ENCODE measurements at regions not wholly inside any gene's neighbourhood (a gene's known extent, or its start where the extent isn't known, plus 50 kb on each side); places are given as distances from the start of the nearest gene placed in this dataset.
"Not testable (repeated sequence)": the region's sequence is repeated elsewhere in the genome, so short reads cannot be mapped to it uniquely, and the experiment has no call there.

DNA sequence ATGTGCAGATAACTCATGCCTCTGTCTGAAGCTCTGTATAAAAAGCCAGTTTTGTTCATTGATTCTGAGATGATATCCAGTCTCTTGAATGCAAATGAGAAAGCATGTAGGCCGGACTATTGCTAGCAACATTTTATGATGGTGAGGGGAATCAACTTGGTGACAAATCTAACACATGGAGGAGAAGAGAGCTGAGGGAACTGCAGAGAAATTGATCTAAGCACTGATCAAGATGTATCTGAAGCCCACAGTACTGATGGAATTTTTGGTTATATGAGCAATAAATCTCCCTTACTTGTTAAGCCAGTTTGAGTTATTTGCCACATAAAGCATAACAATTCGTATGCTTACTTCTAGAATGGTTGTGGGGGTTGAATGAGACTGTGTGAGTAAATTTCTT, 295.6 kb upstream of the DDHD1 start:
- FAIRE-seq = no peak

DNA sequence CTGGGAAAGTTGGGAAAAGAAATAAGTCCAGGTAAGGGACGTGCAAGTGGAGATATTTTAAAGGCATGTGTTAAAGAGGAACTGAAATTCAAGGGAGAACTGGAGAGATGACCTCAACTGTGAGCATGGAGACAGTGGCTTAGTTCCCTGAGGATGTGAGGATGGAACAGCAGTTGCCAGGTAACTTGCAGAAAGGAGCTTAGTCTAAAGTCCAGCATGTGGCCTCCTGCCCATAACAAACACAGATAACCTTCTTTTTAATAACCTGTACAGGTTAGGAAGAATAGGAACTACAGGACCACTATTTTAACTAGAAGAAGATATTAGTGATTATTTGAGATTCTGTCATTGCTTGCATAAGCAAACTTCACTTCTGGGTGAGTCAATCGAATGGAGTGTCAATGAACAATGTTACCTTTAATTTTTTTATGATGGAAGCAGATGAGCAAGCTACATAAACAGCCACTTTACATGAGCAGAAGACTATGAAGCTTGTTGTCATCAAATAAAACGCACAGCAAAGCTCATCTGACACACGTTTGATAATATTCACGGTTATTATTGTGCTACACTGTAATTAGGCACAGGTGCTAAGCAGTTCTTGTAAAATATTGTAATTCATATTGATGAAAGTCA, 291.7 kb upstream of the DDHD1 start:
- FAIRE-seq = no peak

DNA sequence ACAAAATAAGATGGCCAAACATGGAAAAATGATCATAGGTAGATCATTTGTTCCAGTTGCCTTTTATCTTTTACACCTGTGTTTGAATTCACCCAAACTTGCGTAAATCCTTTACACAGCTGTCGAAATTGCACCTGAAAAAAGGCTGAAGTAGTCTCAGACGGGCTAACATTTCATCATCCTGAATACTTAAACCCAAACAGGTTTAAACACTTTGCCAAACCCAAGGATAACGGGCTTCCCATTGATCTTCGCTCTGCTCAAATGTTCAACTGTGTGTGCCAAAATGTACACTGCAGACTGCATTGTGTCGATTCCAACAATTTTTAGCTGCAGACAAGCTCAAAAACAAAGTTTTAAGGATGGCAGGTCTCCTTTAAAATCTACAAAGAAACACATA, 288.7 kb upstream of the DDHD1 start:
- no peak for FAIRE-seq

DNA sequence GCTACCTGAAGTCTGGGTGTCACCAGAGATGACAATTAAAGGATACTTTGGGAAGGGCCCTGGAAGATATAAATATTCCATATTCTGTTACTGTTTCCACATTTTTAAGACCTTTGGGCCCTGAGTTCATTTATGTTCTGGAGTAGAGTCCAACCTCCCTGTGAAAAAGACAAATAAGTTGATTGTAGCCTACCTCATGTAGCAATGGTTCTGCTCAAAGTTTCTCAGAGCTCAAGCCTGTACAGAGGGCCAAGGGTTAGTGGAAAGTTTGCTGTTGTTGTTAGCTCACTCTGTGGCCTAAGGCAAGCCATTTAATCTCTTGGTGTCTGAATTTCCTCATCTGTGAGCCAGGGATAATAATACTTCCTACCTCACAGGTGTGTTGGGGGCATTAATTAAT, 284.7 kb upstream of the DDHD1 start:
- no peak for FAIRE-seq

DNA sequence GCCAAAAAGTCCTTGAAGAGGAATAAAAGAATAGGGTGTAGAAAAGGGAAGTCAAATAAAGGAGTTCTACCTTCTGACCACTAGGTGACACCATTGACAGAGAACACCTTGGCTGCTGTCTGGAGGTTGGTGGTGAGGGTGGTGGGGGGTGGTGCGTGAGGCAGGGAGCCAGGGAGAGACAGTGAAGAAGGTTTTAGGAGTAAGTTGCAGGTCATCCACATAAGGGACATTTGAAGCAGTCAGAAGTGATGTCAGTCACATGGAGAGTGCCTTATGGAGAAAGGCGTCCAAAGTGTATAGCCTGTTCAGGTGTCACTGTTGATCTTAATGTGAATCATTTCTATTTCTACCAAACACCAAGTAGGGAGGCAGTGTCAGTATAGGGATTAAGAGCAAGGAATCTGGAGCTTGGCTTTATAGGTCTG, 279.3 kb upstream of the DDHD1 start:
- FAIRE-seq = no peak

DNA sequence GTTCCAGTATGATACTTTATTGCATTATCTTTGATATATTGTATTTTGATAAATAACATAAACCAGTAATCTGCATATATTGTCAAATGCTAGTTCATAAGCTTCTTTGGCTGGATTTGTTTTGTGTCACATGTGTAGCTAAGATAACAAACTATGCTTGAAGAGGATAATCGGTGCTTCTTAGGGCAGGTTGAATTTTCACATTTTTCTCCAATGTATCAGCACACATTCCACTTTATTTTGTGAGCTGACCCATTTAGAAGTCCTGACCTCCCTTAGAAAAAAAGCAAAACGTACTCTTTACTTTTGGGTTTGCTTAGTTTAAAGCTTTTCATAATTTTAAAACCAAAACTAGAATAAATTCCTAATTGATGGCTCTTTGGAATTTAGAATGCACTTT, 277.7 kb upstream of the DDHD1 start:
- no peak for FAIRE-seq

DNA sequence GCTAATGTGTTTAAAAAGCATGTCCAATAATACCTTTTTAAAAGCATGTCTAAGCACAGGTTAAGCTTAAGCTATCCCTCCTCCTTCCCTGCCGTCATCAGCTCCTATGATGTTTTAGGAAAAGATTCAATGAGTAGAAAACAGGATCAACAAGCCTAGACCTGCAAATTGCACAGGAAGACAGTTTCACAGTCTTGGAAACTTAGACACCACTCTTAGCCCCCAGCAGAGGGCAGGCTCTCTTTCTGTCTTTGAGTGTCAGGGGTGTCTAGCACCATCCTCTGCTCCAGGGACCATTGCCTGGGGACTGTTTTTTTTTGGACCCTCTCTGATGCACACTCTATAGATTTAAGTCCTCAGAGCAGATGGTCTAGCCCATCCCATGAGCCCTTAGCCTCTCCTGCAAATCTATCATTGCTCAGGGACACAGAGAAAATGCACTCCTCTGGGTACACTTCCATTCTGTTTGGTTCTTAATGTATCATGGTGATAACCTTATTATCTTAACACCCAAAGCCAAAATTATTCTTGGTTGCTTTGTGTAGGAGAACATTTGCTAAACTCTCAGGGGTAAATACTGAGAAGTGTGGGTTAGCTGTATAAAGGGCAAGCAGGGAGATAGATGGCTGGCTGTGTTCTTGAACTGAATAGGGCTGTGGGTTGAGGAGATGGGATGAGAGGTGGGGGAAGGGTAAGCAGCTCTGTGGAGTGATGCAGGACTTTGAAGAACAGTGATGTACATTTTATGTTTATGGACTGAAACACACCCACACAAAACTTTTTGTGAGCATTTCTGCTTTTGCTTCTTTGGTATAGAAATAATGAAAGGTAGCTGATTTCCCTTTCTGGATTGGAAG, 259.9 kb upstream of the DDHD1 start:
- no peak for FAIRE-seq

- no peak for FAIRE-seq
These were observed 258.0 kb upstream of the DDHD1 start for GRCh38 chr14:53411125-53411524.

GRCh38 chr14:53409969-53410368, 256.8 kb upstream of the DDHD1 start:
- no peak for FAIRE-seq

- FAIRE-seq = no peak
These were observed 256.2 kb upstream of the DDHD1 start for GRCh38 chr14:53409289-53409688.

GRCh38 chr14:53408175-53408879, 255.2 kb upstream of the DDHD1 start:
- no peak for FAIRE-seq

DNA sequence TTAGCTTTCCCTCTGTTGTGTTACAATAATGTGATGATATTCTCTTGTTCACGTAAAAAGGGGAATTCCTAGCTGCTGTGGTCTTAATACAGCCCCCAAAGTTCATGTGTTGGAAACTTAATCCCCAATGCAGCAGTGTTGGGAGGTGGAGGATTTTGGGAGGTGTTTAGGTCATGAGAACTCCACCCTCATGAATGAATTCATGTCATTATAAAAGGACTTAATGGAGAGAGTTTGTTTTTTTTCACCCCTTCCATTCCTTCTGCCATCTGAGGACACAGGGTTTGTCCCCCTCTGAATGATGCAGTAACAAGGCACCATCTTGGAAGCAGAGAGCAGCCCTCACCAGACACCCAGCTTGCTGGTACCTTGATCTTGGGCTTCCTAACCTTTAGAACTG, 253.4 kb upstream of the DDHD1 start:
- FAIRE-seq = no peak

DNA sequence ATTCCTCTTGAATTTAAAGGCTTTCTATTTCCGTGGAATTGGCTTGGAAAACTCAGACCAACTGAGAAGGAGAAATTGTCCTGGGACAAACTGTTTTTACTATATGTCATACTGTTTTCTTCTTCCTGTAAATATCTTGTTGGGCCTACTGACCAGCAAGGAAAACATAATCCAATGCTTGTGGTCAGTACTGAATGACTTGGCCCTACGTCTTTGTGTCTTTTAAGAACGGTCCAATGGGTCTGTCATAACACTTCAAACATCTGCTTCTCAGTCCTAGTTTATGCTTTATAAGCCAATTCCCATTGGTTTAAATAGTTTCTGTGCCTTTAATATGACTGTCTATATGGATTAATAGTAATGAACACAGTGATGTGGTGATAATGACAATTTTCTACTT, 248.5 kb upstream of the DDHD1 start:
- no peak for FAIRE-seq

- no peak for FAIRE-seq
These were observed 245.9 kb upstream of the DDHD1 start for GRCh38 chr14:53399057-53399456.

DNA sequence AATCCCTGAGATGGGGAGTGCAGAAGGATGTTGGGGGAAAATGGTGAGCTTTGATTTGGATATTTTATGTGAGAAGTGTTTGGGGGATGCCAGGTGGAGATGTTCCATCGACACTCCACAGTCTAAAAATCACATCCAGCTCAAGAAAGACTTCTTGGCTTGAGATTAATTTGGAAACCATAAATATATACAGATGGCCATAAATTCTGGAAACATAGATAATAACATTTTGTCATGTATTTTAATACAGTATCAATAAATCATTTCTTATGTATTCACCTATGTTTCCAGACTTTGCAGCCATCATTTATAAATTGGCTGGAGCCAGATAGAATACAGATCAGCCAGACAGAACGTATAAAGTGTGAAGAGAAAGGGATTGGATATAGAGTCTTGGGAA, 245.5 kb upstream of the DDHD1 start:
- no peak for FAIRE-seq

- FAIRE-seq = not testable (repeated sequence)
These were observed 242.1 kb upstream of the DDHD1 start for GRCh38 chr14:53395267-53395666.

DNA sequence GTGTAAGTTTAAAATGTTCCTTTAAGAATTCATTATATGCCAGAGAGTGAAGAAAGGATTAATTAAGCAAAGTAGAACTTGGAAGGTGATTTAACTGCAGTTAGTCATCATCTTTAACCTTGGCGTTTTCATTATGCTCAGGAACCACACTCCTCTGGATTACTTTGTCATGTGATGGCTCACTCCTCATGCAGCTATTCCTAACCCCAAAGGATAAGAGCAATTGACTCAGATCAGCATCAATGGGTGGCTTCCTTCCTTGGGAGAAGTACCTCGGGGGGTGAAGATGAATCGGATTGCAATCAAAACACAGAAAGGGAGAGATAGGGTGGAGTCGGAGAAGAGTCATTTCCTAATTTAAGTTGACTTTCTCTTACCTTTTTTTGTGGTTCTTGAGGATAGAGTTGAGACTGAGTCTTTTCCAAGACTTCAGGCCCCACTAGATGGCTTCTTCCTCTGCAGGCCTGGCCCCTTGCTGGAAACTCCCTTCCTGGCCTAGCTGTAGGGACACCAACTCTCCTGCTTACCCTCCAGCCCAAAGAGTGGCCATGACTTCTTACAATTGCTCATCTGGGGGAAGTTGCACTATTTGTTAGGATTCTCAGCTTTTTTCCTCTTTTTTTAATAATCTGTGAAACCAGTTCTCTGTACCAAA, 238.6 kb upstream of the DDHD1 start:
- FAIRE-seq = no peak

DNA sequence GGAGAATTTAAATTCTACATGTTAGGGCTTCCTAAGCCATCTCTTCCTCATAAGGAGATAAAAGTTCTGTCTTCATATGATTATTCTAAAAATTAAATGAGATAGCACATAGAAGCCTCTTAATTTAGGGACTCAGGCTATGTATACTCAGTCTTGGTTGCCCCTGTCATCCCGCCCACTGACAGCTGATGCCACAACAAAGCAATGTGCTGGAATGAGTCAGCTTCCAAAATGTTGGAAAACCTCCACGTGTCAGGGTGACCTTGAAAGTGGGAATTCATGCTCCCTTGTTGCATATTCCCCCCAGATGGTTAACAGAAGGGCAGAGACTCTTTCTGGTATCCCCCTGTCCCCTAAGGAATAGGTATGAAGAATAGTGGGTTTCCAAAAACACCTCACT, 238.0 kb upstream of the DDHD1 start:
- no peak for FAIRE-seq

- no peak for FAIRE-seq
These were observed 236.9 kb upstream of the DDHD1 start for GRCh38 chr14:53390008-53390407.

GRCh38 chr14:53389202-53389601, 236.1 kb upstream of the DDHD1 start:
- no peak for FAIRE-seq

DNA sequence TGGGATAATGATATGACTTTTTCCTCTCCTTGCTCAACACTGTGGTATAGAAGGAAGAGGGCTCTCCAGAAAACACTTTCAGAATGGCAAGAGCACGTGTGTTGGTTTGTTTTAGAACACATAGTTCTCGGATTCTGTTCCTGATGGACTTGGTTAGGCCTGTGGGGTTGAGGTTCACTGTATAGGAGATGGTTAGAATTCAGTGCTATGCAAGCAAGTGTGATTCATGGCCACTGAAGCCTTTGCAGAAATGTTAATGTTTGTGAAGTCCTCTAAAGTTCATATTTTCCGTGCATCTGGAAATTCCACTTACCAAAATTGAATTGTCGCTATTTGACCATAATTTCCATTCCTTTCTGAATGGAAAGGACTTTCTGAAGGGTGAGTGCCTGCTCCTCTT, 233.2 kb upstream of the DDHD1 start:
- no peak for FAIRE-seq

GRCh38 chr14:53384536-53384935, 231.4 kb upstream of the DDHD1 start:
- no peak for FAIRE-seq

- no peak for FAIRE-seq
These were observed 230.9 kb upstream of the DDHD1 start for GRCh38 chr14:53384073-53384472.
